Loucy (cell line): ENCODE measurements at regions not wholly inside any gene's neighbourhood (a gene's known extent, or its start where the extent isn't known, plus 50 kb on each side); places are given as distances from the start of the nearest gene placed in this dataset.

ENCODE experiments used
- H2AFZ ChIP-seq: fragments of 200-600 bp; sonication (generic); 2 replicates; pipeline ENCODE4 v1.6.0; 2016; ENCODE audit warnings: antibody characterized with exemption, mild to moderate bottlenecking, low read length, moderate library complexity
- H3F3A ChIP-seq: fragments of 200-600 bp; 2 replicates; pipeline ENCODE4 v1.6.0; 2016; ENCODE audit warnings: antibody characterized with exemption, low read depth, mild to moderate bottlenecking
- H3K27me3 ChIP-seq: fragments of 200-600 bp; sonication (generic); 2 replicates; pipeline ENCODE4 v1.6.1; 2014; ENCODE audit warnings: low read length, mild to moderate bottlenecking; ENCODE audit not compliant: insufficient read depth, poor library complexity, severe bottlenecking
- H3K36me3 ChIP-seq: fragments of 200-600 bp; sonication (generic); 2 replicates; pipeline ENCODE4 v1.6.1; 2016; ENCODE audit warnings: low read length; ENCODE audit not compliant: insufficient read depth
- H3K4me1 ChIP-seq: fragments of 200-600 bp; sonication (generic); 2 replicates; pipeline ENCODE4 v1.5.1; 2014; ENCODE audit warnings: low read length, mild to moderate bottlenecking; ENCODE audit not compliant: insufficient read depth, poor library complexity, severe bottlenecking
- H3K4me2 ChIP-seq: fragments of 200-600 bp; sonication (generic); 2 replicates; pipeline ENCODE4 v1.6.0; 2014; ENCODE audit warnings: antibody characterized with exemption, low read length, low read depth, mild to moderate bottlenecking; ENCODE audit not compliant: poor library complexity, severe bottlenecking
- H3K4me3 ChIP-seq: fragments of 200-600 bp; sonication (generic); 2 replicates; pipeline ENCODE4 v1.5.1; 2014; ENCODE audit warnings: low read length, mild to moderate bottlenecking, mixed read lengths; ENCODE audit not compliant: poor library complexity, severe bottlenecking
- H3K79me2 ChIP-seq: fragments of 200-600 bp; sonication (generic); 2 replicates; pipeline ENCODE4 v1.6.1; 2014; ENCODE audit warnings: low read length; ENCODE audit not compliant: insufficient read depth
- H3K9ac ChIP-seq: fragments of 200-600 bp; sonication (generic); 2 replicates; pipeline ENCODE4 v1.6.0; 2014; ENCODE audit warnings: mild to moderate bottlenecking, low read depth, low read length, moderate library complexity; ENCODE audit not compliant: poor library complexity, severe bottlenecking
- H3K9me2 ChIP-seq: fragments of 200-600 bp; sonication (generic); replicated peaks from 2 replicates; pipeline ENCODE4 v1.6.1; 2016; ENCODE audit warnings: low read depth, low read length, mixed read lengths
- H3K9me3 ChIP-seq: fragments of 200-600 bp; sonication (generic); 2 replicates; pipeline ENCODE4 v1.6.1; 2014; ENCODE audit warnings: mild to moderate bottlenecking, antibody characterized with exemption, low read length, low read depth; ENCODE audit not compliant: insufficient read depth
- H4K20me1 ChIP-seq: fragments of 200-600 bp; sonication (generic); 2 replicates; pipeline ENCODE4 v1.6.0; 2014; ENCODE audit warnings: antibody characterized with exemption, low read length, mild to moderate bottlenecking; ENCODE audit not compliant: insufficient read depth, poor library complexity, severe bottlenecking
- EZH2phosphoT487 ChIP-seq: fragments of 200-600 bp; IDR thresholded peaks from 2 replicates; pipeline ENCODE4 v1.6.1; 2018; ENCODE audit warnings: antibody characterized with exemption, mild to moderate bottlenecking, moderate library complexity, borderline replicate concordance
- TF ChIP-seq, protein P1 (sequence below): fragments of 200-600 bp; sonication (generic); conservative IDR thresholded peaks from 2 replicates; pipeline ENCODE4 v1.5.1; 2014; ENCODE audit warnings: mild to moderate bottlenecking, antibody characterized with exemption, low read length

DNA sequence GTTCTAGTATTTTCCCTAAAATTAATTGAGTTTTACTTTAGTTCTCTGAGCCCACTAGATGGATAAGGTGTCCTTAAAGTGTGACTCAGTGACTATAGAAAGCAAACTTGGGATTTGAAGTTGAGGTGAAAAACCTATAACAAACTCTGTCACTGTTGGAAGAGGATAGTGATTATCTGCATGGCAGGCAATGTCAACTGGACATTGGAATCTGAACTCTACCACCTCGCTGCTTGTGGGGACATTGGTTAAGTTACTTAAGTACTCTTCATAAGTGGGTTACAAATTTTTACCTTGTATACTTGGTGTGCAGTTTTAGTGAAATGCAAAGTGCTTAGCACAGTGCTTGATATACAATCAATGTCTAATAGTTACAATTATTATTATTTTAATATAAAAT lies 87.9 kb upstream of the B3GAT2 start:
- Histone ChIP-seq H3K27me3 (no peaks in the 10 kb centered on the region), H4K20me1 (no peaks in the 10 kb centered on the region), H3K4me1 (no peaks in the 10 kb centered on the region), H2AFZ (no peak overlapping the region), H3K79me2 (no peaks in the 10 kb centered on the region), H3K4me3 (no peak overlapping the region), H3K4me2 (no peak overlapping the region), H3F3A (no peaks in the 10 kb centered on the region), H3K36me3 (no peaks in the 10 kb centered on the region), H3K9me3 (no peaks in the 10 kb centered on the region), H3K9ac (no peak overlapping the region), H3K9me2 (no peaks in the 10 kb centered on the region)
- TF ChIP-seq EZH2phosphoT487 = no peak
- TF ChIP-seq, protein P1, sequence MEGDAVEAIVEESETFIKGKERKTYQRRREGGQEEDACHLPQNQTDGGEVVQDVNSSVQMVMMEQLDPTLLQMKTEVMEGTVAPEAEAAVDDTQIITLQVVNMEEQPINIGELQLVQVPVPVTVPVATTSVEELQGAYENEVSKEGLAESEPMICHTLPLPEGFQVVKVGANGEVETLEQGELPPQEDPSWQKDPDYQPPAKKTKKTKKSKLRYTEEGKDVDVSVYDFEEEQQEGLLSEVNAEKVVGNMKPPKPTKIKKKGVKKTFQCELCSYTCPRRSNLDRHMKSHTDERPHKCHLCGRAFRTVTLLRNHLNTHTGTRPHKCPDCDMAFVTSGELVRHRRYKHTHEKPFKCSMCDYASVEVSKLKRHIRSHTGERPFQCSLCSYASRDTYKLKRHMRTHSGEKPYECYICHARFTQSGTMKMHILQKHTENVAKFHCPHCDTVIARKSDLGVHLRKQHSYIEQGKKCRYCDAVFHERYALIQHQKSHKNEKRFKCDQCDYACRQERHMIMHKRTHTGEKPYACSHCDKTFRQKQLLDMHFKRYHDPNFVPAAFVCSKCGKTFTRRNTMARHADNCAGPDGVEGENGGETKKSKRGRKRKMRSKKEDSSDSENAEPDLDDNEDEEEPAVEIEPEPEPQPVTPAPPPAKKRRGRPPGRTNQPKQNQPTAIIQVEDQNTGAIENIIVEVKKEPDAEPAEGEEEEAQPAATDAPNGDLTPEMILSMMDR = no peak

DNA sequence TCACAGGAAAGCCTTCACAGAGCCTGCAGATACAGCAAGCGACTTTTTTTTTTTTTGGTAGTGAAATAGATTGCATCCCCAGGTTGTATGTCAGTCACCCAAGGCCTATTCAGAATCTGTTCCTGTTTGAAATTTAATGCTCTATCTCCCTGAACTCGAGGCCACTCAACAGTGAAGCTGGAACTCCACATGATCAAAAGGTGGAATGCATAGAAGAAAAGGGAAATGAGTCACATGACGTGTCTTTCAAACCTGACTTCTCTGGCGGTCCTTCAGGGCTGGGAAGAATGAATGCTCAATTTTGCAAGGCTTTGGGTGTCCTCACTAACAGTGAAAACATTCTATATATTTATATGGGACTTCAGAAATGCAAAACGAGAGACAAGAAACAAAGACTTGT lies 88.4 kb upstream of the B3GAT2 start:
- H3K4me2 ChIP-seq = no peak overlapping the region

DNA sequence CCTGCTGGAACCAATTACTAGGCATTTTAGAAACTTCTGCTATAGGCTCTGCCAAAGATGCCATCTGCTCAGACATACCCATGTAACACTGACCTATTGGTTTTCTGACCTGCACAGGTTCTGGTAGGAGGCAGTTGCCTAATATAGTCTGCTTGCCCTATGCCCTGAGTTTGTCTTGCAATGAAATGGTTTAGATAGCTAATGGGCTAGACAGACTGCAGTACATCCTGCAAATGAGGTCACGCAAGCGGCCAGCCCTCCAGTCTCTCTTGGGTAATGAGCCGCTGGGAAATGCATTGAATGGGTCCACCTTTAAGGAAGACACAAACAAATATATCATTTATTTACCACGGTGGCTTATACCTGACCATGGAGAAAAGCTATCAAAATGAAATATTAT lies 90.6 kb upstream of the B3GAT2 start:
- Histone ChIP-seq H3K9me2 (no peaks in the 10 kb centered on the region), H3K9me3 (no peaks in the 10 kb centered on the region)

More for the DNA sequence above, 88.4 kb upstream of the B3GAT2 start:
- H3K9me3 ChIP-seq = no peaks in the 10 kb centered on the region
- no peak overlapping the region for H3K4me3 ChIP-seq
- no peaks in the 10 kb centered on the region for H3K4me1 ChIP-seq
- H3K36me3 ChIP-seq = no peaks in the 10 kb centered on the region
- no peak overlapping the region for H2AFZ ChIP-seq
- H4K20me1 ChIP-seq = no peaks in the 10 kb centered on the region
- H3K27me3 ChIP-seq = no peaks in the 10 kb centered on the region
- H3K9me2 ChIP-seq = no peaks in the 10 kb centered on the region
- H3K79me2 ChIP-seq = no peaks in the 10 kb centered on the region
- H3K9ac ChIP-seq = no peak overlapping the region
- no peaks in the 10 kb centered on the region for H3F3A ChIP-seq
- TF ChIP-seq, protein P1 = no peak
- TF ChIP-seq EZH2phosphoT487 = no peak

More for the DNA sequence above, 90.6 kb upstream of the B3GAT2 start:
- Histone ChIP-seq H3K27me3 (no peaks in the 10 kb centered on the region), H3K4me3 (no peak overlapping the region), H3F3A (no peaks in the 10 kb centered on the region), H3K4me2 (no peak overlapping the region), H4K20me1 (no peaks in the 10 kb centered on the region), H2AFZ (no peak overlapping the region), H3K9ac (no peak overlapping the region), H3K4me1 (no peaks in the 10 kb centered on the region), H3K79me2 (no peaks in the 10 kb centered on the region), H3K36me3 (no peaks in the 10 kb centered on the region)
- TF ChIP-seq, protein P1 = no peak
- no peak for TF ChIP-seq EZH2phosphoT487
